Left forelimb (tissue), 1 donor: ENCODE measurements at regions not wholly inside any gene's neighbourhood (a gene's known extent, or its start where the extent isn't known, plus 50 kb on each side); places are given as distances from the start of the nearest gene placed in this dataset.

ENCODE experiments used
- DNase-seq: peaks from one replicate; pipeline ENCODE4 v3.0.0-alpha.2; 2018; ENCODE audit warnings: low spot score

DNA sequence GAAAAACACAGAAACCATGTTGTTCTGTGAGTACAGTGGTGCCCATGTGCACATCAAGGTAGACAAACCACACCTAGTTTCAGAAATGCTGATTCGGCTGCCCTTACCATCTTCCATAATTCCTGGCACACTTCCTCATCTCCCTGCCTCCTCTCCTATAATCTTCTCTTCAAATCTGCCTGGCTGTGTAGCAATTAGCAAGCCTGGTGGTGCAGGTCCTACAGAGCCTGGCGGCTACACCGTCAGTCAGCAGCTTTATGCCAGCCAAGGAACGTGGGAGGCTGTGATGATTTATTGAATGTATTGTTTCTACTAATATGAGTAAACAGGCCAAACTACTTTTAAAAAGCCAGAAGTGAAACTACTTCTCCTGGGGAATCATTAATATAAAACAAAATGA is 106.8 kb downstream of the SEMA6D start:
- DNase-seq = no peak

DNA sequence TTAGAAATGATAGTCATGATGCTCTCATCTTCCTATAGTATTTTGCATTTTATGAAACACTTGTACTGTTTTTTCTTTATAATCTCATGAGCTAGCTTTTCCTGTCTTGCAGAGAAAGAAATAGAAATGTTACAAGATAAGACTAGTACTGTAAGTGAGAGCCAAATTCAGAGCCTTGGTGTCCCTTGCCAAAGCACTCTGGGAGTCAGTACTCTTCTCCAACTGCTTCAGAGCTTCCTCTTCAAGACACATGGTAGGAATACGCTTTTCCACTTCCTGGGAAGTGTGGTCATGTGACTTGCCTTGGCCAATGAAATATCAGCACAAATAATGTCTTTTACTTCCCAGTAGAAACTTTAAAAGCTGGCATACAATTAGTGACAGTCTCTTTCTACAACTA is 112.4 kb downstream of the SEMA6D start:
- DNase-seq = no peak

DNA sequence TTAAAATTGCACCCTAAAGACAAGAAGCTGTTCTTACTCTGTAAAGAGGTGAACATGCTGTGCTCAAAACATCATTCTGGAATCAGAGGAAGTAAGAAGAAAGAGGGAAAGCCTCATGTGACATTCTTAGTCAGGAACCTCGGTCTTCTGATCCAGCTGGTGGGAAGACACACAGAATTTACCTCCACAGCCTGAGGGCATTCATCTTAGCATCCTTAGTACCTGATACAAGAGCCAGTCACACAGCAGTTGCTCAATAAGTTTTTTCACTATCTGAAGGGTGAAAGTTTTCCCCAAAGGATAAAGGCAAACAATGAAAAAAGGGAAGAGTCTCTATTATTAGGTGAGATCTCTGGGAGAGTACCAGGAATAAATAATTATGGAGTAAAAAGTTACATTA is 116.8 kb downstream of the SEMA6D start:
- no peak for DNase-seq

DNA sequence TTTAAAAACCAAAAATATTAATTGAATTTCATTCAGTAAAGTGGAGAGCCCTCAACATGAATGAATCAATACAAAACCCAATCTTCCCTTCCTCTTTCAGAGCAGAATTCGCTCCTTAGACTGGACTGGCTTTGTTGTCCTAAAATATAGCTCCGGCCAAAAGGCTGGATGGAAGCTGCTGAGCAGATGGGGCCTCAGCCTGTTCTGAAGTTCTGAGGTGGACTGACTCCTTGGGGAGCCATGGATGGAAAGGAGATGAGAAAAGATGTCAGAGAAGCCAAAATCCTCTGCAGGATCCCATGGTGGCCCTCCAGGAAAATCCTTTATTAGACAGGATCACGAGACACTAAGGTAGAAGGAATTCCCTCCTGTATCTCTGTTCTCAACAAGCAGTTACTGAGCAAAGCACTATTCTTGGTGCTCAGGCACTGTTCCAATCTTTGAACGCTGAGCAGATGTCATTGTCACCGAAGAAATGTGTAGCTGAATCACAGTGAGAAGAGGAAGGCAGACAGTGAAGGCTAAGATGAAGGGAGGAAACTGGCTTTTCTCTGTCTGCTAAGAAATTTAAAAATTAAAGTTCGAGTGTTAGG is 122.0 kb downstream of the SEMA6D start:
- no peak for DNase-seq

DNA sequence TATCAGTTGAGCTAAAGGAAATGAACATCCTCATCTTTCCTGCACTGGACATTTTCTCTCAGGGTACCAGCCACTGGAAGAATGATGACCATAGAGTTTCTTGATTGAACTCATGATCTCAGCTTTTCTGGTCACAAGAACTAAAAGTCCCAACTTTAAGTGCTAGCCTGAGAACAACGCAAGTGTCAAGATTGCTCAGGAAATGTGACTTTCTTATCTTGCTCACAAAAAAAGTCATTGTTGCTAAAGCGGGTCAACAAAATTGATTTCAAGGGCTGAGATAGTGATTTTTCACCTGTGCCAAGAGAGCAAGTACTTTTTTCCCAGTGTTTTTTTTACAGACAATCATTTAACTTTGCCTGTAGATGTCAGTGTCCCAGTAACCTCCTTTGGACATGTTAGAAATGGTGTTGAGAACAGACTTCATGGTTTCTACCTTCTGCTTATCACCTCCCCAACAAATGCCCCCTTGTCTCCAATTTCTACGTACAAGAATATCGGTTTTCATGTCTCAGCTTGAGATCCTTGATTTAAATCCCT is 125.9 kb downstream of the SEMA6D start:
- no peak for DNase-seq

DNA sequence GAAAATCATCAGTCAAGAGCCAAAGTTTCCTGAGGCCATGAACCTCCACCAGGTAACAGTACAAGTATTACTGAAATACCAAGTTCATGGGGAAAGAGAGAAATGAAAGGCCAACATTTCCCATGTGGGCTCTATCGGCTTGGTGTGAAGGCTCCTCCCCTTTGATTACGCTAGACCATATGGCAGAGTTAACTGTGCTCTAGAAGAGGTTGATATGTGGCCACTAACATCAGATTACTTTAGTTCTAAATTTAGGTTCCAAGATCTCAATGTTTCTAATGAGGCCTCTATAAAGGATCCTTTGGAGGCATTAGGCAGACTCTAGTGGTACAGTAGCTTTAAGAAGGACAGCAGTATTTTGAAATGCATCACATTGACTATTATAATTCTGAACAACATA is 127.1 kb downstream of the SEMA6D start:
- no peak for DNase-seq

DNA sequence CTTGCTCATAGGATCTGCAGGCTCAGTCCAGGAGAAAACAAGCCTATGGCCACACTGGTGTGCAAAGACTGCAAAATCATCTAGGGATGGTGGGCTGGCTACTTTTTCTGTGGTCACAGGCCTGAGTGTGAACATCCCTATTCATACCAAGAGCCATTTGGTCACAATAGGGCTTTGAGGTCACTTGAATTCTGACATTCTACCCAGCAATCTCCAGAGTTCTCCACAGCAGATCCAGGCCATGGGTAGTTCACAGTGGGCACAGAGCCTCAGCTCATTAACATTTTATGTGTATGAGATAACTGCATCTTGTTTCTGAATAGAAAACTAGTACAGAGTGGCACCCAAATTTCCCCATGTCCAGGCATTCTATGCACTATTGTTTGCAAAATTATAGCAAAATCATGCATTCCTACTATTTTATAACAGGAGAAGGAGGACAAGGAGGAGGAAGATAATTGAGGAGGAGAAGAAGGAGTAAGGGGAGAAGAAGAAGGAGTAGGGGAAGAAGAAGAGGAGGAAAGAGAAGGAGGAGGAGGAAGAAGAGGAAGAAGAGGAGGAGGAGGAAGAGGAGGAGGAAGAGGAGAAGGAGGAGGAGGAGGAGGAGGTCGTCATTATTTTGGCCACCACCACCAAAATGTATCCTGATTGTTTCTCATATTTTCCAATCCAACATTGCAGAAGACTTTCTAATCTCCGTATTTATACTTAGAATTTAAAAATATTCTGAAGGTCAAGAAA is 129.0 kb downstream of the SEMA6D start:
- no peak for DNase-seq

DNA sequence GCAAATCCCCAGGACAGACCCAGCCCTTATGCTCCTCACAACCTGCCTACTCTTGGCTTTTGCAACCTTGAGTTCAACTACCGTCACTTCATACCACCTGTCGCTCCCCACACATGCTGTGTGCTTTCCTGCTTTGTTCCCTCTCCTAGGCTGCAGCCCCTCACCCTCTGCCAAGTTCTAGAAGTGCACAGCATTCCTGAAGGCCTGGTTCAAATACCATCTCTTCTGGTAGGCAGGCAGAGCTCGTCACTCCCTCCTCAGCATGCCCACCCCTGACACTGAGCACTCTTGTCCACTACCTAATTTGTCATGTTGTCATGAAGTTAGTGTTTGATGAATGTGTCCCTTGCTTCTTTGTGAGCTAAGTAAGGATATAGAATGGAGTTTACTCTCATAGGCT is 129.6 kb downstream of the SEMA6D start:
- no peak for DNase-seq

DNA sequence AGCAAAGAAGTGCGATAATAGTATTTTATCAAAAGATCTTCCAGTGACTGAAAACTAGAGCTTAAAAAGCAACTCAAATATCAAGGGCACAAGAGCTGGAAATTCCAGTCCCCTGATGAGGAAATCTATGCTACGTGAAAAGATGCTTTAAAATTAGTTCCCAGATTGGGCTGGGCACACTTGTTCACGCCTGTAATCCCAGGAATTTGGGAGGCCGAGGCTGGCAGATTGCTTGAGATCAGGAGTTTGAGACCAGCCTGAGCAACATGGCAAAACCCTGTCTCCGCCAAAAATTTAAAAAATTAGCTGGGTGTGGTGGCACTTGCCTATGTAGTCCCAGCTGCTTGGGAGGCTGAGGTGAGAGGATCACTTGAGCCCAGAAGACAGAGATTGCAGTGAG is 138.8 kb downstream of the SEMA6D start:
- DNase-seq = no peak

DNA sequence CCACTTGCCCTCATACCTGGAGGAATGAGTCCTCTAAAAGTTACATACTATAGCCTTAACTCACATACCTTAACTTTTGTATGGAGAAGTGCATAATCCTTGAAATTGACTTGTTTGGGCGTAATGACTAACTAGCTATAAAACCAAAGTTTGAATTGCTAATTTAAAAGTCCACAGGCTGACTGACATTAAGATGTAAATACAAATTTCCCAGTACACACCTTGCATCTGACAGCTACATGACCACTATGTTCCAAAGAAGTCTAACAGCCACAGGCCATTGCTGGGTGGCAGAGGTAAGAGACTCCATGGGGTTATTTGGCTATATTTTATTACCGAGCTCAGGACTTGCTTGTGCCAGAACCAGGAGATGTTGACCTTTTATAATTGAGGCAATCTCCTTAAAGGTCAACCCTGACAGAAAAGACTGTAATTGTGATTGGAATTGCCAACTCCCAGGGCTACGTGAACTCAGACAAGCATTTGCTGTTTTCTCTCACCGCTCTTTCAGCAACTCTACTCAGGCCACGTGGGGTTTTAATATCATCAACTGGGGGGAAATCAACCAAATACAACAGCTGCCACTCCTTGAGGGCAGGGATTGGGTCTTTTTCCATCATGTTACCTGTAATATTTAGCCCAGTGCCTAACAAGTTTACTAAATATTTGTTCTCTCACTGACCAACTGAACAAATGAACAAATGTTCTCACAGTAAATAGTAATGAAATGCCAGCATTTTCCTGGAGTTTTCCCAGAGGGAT is 139.9 kb downstream of the SEMA6D start:
- no peak for DNase-seq

DNA sequence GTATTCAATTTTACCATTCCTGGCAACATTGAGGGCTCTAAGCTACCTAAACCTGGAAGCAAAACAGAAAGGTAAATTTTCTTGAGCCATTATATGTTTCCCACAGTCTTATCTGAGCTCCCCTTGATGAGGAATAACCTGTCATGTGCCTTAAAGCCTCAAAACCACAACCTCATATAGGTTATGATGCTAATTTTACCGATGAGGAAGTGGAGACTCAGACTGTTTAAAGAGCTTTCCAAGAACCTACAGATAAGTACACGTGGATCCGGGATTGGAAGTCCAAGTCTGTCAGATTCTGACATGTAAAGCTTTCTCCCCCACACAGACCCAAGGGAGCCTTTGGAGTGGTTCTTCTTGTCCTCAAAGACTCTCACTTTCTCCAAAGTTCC is 140.5 kb downstream of the SEMA6D start:
- no peak for DNase-seq

DNA sequence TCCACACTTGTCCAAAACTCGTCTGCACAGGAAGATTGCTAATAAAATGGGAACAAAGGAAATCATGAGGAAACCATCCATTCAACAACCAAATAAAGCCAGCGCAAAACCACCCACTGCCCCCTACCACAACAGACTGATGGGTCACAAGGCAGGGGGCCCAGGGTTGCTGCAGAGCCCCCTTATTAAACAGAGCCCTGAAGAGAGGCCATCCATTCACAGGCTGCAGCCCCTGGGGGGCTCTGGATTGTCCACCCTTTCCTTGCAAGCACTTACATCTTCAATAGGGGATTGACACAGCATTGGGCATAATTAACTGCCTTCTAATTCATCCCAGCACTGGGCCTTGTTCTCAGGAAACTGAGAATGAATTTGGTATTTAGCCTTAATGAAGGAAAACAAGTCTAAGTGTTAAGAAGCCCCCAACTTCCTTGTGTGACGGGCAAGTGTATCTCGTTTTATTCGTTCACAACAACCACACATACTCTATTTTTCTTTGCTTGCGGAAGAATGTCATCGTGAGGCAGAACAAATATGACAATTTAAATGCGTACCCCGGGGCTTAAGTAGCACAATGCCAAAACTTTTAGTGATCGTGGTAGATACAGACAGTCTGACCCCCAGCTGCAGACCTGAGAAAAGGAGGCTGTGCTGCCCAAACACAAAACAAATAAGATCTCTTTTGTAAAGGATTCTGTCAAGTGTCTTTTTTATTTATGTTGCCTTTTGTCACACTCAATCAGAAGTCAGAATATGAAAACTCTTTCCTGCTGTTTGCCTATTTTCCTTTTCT is 144.0 kb downstream of the SEMA6D start:
- DNase-seq = no peak

DNA sequence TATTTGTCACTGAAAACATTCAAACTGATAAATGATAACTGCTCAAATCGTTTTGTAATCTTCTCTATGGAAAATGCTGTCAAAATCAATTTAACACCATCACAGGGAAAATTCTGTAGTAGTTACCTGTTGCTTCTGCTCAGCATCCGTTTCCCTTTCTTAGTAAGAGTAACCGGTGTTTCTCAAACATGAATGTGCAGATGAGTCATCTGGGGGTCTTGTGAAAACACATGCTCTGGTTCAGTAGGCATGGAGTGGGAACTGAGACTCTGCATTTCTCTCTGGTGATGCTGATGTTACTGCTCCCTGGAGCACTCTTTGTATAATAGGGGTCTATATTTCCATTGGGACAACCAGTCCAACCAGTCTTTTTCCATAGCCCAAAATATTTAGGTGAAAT is 145.1 kb downstream of the SEMA6D start:
- no peak for DNase-seq

DNA sequence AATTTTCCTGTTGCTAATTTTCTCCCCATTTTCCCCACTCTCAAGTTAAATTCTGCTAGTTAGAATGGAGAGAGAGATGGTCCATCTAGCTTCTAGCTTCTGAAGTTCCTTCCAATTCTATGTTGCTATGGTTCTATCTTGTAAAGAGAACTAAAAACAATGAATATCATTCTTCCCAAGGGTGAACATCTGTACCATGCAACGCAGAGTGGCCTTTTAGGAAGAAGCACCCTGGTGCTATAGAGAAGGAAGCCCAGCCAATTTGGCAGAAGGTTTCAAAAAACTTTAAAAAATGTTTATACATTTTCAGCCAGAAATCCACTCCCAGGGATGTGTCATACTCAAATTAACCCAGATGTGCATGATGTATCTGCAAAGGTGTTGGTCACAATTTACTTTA is 149.1 kb downstream of the SEMA6D start:
- DNase-seq = no peak

DNA sequence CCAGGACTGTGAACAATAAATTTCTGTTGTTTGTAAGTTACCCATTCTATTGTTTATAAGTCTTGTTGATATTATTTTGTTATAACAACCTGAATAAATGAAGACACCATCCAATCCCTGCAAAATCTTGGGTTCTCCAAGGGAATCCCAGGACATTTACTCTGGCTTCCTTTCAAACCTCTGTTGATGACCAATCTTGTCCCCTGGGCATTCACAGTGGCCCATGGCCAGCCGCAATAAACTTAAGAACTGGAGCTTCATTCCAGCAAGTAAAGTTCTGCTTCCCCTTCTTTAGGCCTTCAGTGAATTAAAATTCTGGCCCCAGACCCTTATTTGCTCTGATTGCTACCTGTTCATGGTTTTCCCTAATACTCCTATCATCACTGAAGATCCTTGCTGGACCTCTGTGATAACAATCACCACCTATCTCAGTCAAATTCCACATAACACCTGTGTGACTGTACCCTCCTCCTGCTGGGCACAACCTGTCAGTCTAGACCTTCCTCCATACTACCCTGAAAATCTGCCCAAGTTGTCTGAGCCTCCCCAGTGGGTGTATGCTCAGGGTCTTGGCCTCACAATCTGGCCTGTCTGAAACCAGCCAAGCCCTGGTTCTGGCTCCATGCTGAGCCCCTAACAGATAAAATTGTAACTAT is 153.1 kb downstream of the SEMA6D start:
- DNase-seq = no peak

DNA sequence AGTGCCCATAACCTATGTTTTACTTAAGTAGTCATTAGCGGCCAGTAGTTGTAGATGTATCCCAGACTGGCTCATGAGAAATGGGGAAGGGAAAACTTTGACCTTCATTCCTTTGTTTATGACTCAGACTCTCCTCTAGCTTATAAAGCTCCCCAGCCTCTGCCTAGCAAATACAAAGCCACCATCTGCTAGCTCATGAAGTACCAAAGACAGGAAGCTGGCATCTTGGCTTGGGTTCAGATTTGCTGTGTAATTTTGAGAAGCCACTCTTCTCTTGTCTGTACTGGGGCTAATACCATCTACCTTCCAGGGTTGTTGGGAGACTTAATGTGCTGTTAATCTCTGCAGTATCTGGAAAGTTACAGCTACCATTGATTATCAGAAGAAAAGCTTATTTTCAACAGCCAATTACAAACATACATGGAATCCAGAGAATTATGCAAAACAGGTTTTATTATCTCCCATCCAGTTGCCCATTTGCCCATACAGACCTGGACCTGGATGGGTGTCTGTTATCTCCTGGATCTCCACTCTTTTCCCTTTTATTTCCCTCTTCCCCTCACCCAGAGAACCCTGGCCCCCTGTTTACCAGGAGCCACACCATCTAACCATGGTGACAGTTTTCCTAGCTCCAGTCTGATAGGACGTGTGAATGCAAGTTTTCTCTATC is 153.8 kb downstream of the SEMA6D start:
- DNase-seq = no peak

DNA sequence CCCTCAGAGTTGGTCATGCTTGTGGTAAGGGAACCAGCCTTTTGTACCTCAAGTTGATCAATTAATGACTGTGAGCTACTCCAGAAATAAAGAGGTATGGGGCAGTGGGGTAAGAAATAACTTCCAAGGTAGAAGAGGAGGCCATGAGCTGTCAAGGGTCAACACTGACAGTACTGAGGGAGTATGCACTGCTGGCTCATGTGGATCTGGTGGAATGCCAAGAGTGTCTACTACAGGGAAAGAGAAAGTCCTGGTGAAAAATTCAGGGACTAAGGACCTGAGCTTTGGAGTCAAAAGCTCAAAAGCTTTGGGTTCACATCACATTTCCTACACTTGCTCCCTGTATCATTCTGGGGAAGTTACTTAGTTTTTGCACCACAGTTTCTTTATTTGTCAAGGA is 154.9 kb downstream of the SEMA6D start:
- no peak for DNase-seq

DNA sequence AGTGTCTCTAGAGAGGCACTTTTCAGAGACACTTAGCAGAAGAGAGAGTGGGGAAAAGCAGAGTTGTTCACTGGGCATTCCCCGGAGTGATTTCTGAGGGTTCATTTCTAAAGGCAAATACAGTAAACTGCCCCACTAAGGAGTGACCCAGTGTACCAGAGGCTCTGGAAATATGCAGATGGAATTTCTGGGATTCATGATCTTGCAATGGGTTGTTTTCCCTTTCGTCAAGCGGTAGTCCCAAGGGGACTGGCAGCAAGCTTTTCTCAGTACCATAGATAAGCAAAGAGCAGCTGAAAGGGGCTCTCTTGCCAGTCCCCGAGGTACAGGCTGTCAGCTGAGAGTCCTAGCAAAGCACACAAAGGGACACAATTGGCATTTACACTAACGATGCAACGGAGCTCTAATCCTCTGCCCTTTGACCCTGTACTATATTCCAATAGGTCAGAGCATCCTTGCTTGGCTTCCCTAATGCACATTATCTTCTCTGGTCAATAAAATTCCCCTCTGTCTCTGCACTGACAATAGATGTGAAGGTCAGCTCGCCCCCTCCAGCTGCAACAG is 155.6 kb downstream of the SEMA6D start:
- no peak for DNase-seq

DNA sequence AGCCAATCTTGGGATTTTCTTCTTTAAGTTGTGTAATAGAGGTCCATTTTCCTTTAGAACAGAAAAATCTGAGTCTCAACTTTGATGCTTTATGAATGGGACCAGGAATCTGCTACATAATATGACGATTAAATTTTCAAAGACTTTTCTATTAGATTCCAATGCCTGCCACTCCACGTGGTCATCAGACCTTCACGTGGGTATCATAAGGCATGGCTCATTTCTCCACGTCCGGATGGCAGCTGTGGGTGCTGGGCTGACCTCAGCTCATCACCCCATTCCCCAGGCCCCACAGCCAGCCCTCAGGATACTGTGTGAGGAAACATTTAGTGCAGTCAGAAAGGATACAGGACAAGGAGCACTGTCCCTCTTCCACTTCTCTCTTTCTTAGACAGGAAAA is 159.7 kb downstream of the SEMA6D start:
- DNase-seq = no peak

DNA sequence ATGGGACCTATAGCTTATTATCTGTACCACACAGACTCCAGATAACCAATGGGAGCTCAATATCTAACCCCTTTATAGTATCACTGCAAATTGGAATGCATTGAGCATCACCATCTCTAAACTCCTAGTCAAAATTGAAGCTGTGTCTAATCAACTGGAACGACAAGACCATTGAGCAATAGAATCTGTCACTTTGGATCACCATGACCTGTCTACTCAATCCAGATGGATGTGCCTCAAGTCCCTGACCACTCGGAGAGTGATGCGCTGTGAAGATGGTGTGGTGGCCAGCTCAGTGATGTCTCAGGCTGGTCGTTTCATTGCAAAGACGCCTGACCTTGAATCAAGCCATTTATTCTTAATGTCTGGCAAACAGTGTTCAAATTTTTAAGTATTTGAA is 160.5 kb downstream of the SEMA6D start:
- no peak for DNase-seq

DNA sequence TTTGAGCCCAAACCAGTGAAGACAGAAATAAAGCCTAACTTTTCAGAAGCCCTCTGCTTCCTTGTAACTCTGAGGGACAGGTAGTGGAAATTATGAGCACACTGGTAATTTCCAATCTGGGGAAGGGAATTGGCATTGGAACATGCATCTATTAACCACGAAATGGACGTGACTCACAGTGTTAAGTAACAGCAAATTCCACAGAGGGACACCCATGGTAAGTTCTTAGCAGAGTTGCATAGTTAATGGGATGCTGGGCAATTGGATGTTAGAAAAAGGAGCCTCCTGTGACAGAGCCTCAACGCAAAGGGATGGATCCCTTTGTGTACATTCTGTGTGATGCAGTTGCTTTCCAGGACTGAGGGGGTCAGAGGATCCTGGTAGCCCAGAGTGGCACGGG is 168.6 kb downstream of the SEMA6D start:
- no peak for DNase-seq
